Cardiac fibroblast (primary cell): ENCODE measurements at regions not wholly inside any gene's neighbourhood (a gene's known extent, or its start where the extent isn't known, plus 50 kb on each side); places are given as distances from the start of the nearest gene placed in this dataset.

ENCODE experiments used
- DNase-seq, 2 donors: peaks; one replicate each; pipeline versions ENCODE4 v3.0.0 to v3.0.0-alpha.2; 2010; ENCODE audit warnings: low read depth in 2 of 2
- H3K4me3 ChIP-seq, 2 donors: replicated peaks in 1 of 2; 1 replicate in 1 of 2; 2 replicates in 1 of 2; pipeline ENCODE4 v1.5.1; 2011; ENCODE audit warnings: low read depth in 2 of 2, low read length in 2 of 2, mild to moderate bottlenecking in 2 of 2, moderate library complexity in 1 of 2
- TF ChIP-seq, protein P1 (sequence below): IDR thresholded peaks from one replicate; pipeline ENCODE4 v1.5.1; 2011; ENCODE audit warnings: low read depth, mild to moderate bottlenecking, low read length, inconsistent platforms

DNA sequence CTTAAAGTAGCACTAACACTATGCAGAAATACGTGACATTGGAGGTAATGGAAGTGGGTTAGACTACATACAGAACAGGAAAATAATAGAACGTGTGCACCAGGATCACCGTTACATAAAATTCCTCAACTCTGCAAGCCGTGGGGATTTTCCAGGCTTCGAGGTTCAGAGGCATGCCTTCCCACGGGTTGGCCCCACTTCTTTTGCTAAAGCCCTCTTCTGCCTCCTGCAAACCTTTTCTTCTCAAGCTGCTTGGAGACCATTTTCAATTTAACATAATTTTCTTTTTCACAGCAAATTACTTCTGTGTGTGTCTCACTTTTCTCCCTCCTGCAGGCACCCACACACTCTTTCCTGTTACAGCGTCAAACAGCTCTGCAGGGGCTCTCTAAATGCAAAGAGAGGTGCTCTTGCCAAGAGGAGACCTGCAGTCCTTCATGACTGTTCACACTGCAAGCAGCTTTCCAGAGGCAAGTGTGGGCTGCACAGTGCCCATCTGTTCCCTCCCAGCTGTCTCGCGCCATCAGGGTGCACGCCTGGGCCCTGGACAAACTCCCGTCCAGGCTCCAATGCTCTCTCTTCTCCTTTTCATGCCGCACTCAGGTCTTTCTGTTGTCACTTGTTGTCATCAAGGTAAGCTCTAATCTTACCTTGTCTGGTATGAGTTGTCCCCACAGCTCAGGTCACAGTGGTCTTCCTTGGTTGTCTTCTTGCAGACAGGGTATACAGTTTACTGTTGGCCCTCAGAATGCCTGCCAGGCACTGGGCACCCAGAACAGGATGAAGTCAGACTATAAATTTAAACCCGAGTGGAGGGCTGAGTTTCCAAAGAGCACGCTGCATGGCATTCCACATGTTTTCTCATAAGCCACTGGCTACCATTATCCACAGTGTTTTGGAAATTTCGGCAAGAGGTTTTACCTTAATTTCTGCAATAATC, 164.8 kb upstream of the GGTLC1 start:
- no peak for DNase-seq
- H3K4me3 ChIP-seq = no peak overlapping the region
- TF ChIP-seq, protein P1, sequence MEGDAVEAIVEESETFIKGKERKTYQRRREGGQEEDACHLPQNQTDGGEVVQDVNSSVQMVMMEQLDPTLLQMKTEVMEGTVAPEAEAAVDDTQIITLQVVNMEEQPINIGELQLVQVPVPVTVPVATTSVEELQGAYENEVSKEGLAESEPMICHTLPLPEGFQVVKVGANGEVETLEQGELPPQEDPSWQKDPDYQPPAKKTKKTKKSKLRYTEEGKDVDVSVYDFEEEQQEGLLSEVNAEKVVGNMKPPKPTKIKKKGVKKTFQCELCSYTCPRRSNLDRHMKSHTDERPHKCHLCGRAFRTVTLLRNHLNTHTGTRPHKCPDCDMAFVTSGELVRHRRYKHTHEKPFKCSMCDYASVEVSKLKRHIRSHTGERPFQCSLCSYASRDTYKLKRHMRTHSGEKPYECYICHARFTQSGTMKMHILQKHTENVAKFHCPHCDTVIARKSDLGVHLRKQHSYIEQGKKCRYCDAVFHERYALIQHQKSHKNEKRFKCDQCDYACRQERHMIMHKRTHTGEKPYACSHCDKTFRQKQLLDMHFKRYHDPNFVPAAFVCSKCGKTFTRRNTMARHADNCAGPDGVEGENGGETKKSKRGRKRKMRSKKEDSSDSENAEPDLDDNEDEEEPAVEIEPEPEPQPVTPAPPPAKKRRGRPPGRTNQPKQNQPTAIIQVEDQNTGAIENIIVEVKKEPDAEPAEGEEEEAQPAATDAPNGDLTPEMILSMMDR = no peak

DNA sequence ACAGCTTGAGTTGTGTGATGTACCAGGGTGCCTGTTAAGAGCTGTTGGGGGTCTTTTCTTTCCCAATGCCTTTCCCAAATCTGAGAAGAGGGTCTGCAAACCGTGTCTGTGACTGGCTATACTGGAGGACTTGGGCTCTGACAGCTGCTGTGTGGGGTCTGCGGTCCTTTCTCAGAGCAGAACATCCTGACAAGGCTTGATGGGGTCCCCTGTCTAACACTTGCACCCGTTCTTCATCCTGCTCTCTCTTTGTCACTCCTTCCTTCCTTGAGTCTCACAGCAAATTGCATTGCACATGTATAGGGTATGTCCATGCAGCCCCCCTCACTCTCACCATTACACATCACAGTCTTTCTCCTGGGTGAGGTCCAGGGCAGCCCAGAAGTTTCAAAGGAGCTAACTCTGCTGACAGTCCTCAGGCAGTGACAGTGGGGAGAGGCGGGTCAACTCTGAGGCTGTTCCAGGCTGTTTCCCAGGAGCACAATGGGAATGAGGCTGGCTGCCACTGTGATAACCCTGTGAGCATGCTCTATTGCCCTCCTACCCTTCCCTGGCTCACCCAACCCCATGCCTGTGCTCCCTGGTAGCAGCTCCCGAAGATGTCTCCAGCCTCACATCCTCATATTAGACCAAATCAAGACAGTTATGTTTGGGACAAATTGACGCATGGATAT, 163.2 kb upstream of the GGTLC1 start:
- no peak for DNase-seq
- TF ChIP-seq, protein P1 = no peak
- no peak overlapping the region for H3K4me3 ChIP-seq

- TF ChIP-seq, protein P1 = no peak
- no peak for DNase-seq
- no peak overlapping the region for H3K4me3 ChIP-seq
Observed at GRCh38 chr20:24150406-24150805, 161.8 kb upstream of the GGTLC1 start.

DNA sequence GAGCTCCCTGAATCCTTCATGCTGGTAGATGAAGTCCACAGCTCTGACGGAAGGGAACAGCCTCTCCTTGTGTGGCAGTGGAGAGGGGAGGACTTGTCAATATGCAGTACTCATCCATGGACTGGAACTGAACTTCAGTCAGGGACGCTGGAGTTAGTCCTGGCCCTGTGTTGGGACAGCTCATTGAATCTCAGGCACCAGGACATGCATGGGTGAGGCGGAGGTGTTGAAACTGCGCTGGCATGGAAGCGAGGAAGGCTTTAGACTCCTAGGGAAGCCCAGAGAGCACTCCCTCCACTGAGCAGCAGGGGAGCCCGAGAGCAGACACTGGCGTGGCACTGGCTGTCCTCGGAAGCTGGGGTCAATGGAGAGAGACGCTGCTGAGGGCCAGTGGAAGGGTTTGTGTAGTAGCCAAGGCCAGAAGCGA, 161.3 kb upstream of the GGTLC1 start:
- no peak overlapping the region for H3K4me3 ChIP-seq
- TF ChIP-seq, protein P1 = peak; percentile 54
- DNase-seq = no peak

DNA sequence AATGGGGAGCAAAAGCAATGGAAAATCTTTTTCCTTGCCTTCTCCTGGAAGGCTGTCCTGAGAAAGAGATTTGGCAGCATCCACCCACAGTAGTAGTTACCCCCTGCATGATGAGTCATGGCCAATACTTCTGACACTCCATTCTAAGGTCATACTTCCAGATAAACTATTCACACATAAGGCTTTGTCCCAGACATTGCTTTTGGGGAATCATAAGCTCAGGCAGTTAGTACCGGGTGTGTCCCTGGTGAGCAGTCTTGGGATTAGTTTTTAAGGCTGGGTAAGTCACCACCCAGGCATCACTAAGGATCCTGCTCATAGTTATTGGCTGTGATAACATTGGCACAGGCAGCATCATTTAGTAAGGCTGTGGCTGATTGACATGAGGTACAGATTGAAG, 160.6 kb upstream of the GGTLC1 start:
- H3K4me3 ChIP-seq = no peak overlapping the region
- TF ChIP-seq, protein P1 = no peak
- DNase-seq = no peak

DNA sequence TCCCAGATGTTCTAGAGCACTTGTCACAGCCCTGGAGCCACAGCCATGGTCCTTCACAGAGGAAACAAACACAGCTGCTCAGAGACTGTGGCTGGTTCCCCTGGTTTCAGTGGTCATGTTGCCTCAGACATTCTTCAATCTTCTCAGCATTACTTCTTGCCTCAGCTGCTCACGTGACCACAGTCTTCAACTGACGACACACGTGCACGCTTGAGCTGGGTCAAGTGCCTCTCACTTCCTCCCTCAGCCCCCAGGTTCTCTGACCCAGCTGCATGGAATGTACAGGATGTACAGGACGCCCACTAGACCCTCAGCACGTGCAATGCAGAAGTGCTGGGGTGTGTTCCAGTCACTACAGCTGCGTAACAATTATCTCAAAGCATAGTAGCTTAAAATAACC, 159.8 kb upstream of the GGTLC1 start:
- TF ChIP-seq, protein P1 = no peak
- H3K4me3 ChIP-seq = no peak overlapping the region
- DNase-seq = no peak
